Colonic mucosa (tissue), 4 donors: ENCODE measurements at regions not wholly inside any gene's neighbourhood (a gene's known extent, or its start where the extent isn't known, plus 50 kb on each side); places are given as distances from the start of the nearest gene placed in this dataset.

Source experiments
- DNase-seq: peaks from one replicate; pipeline ENCODE4 v3.0.0-alpha.2; 2020
- H3K27ac ChIP-seq: fragments of 200-600 bp; one replicate; pipeline ENCODE4 v1.8.0; 2021
- H3K27me3 ChIP-seq: fragments of 200-600 bp; one replicate; pipeline ENCODE4 v1.8.0; 2021
- H3K36me3 ChIP-seq: fragments of 200-600 bp; one replicate; pipeline ENCODE4 v1.8.0; 2021
- H3K4me1 ChIP-seq: fragments of 200-600 bp; one replicate; pipeline ENCODE4 v1.8.0; 2021; ENCODE audit warnings: mild to moderate bottlenecking
- H3K4me3 ChIP-seq: fragments of 200-600 bp; one replicate; pipeline ENCODE4 v1.8.0; 2021
- H3K9ac ChIP-seq, 2 donors: one replicate each; pipeline ENCODE4 v1.7.0; 2013; ENCODE audit warnings: control low read depth in 2 of 2, low read depth in 2 of 2, low read length in 2 of 2
- H3K9me3 ChIP-seq: fragments of 200-600 bp; one replicate; pipeline ENCODE4 v1.8.0; 2021
- intact Hi-C: fragments of 100-400 bp; cut with DNase I; formaldehyde crosslinking; loops from one replicate; pipeline ENCODE4 v1.14.1; 2022
- TF ChIP-seq, protein P1 (sequence below): fragments of 200-600 bp; IDR thresholded peaks from one replicate; pipeline ENCODE4 v1.8.0; 2022; ENCODE audit warnings: antibody characterized with exemption, mild to moderate bottlenecking
- donor health status: healthy.
- donor health status: DM: no; HTN: no; CAD: no.
- donor health status: DM: no; HTN: no; CAD: no.

DNA sequence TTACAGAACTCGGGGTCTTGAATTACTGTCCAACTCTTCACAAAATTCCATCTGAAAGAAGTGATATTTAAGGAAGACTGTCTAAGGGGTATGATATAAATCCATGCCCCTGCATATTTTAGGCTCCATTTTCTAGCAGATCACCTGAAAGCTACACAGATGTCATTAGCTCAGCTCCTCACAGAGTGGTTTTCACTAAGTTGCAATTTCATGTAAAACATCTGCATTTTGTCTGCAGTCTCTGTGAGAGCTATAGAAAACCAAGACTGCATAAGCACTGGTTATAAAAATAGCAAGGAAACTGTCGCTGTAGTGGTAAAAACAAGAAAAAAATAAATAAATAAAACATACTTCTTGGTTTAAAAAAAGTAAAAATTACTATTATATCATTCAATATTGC, 103.4 kb downstream of the RPL27A start:
- TF ChIP-seq, protein P1, sequence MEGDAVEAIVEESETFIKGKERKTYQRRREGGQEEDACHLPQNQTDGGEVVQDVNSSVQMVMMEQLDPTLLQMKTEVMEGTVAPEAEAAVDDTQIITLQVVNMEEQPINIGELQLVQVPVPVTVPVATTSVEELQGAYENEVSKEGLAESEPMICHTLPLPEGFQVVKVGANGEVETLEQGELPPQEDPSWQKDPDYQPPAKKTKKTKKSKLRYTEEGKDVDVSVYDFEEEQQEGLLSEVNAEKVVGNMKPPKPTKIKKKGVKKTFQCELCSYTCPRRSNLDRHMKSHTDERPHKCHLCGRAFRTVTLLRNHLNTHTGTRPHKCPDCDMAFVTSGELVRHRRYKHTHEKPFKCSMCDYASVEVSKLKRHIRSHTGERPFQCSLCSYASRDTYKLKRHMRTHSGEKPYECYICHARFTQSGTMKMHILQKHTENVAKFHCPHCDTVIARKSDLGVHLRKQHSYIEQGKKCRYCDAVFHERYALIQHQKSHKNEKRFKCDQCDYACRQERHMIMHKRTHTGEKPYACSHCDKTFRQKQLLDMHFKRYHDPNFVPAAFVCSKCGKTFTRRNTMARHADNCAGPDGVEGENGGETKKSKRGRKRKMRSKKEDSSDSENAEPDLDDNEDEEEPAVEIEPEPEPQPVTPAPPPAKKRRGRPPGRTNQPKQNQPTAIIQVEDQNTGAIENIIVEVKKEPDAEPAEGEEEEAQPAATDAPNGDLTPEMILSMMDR: no peak
- Histone ChIP-seq H3K9ac (no peak overlapping the region), H3K27ac (no peak overlapping the region), H3K4me3 (no peak overlapping the region), H3K9me3 (no peaks in the 10 kb centered on the region), H3K27me3 (no peaks in the 10 kb centered on the region), H3K36me3 (no peaks in the 10 kb centered on the region), H3K4me1 (no peaks in the 10 kb centered on the region)
- intact Hi-C loops: no loop called here
- DNase-seq: no peak

DNA sequence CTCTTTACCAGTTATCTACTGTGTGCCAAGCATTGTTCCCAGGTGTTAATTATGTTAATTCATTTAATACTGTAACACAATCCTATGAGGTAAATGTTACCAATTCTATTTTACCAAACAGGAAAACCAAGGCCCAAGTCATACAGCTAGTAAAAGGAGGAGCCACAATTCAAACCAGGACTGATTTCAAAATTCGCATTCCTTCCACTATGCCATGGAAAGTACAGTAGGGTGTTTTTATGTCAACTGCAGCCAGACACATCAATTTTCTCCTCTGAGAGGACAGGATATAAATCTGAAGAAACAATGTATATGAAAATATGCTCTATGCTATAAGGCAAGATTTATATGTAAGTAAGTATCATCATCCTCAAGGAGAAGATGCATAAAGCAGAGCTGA, 104.3 kb downstream of the RPL27A start:
- intact Hi-C loops: no loop called here

DNA sequence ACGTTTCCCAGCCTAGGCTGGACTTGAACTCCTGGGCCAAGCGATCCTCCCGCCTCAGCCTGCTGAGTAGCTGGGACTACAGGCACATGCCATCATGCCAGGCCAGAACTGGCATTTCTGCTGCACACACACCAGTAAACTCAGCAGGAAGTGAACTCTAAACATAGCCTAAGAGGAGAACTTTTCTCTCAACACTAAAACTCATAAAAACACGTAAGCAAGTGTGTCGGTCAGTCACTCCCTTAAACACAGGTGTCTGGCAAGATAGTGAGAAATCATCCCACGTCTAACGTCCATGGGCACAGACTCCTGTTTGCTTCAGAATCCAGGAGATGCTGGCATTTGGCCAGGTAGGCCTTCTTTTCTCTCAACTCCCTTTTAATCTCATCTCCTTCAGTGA, 104.8 kb downstream of the RPL27A start:
- H3K4me3 ChIP-seq: no peak overlapping the region
- intact Hi-C loops: no loop called here
- no peaks in the 10 kb centered on the region for H3K9me3 ChIP-seq
- H3K36me3 ChIP-seq: no peaks in the 10 kb centered on the region
- TF ChIP-seq, protein P1: no peak
- peak overlapping the region in 1 of 2 donors; percentile 57 for H3K9ac ChIP-seq
- peak overlapping the region; percentile 53 for H3K27ac ChIP-seq
- no peak for DNase-seq
- H3K27me3 ChIP-seq: no peaks in the 10 kb centered on the region
- no peaks in the 10 kb centered on the region for H3K4me1 ChIP-seq

More for the DNA sequence above, 104.3 kb downstream of the RPL27A start:
- no peaks in the 10 kb centered on the region for H3K36me3 ChIP-seq
- H3K27ac ChIP-seq: peak overlapping the region; percentile 53
- H3K9me3 ChIP-seq: no peaks in the 10 kb centered on the region
- H3K4me1 ChIP-seq: no peaks in the 10 kb centered on the region
- TF ChIP-seq, protein P1: no peak
- no peaks in the 10 kb centered on the region for H3K27me3 ChIP-seq
- H3K4me3 ChIP-seq: no peak overlapping the region
- DNase-seq: no peak
- peak overlapping the region in 1 of 2 donors; percentile 57 for H3K9ac ChIP-seq

DNA sequence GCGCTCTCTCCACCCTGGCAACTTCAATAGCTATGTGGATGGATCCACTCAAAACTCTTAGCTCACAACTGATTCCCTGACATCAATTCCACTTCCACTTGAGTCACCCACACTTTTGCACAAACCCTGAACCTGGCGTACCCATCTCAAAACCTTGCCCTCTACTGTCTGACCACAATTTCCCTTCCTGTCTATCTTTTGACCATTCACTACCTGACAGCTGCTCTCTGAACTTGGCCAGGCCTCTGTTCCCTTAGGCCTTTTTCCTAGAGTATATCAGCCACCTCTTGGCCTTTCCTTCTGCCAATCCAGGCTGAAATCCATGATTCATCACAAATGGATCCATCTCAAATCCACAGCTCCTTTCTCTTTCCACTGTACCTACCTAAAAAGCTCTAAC, 106.0 kb downstream of the RPL27A start:
- Histone ChIP-seq H3K36me3 (no peaks in the 10 kb centered on the region), H3K27me3 (no peaks in the 10 kb centered on the region), H3K9ac (no peak overlapping the region), H3K4me3 (no peak overlapping the region), H3K27ac (no peak overlapping the region), H3K9me3 (no peaks in the 10 kb centered on the region), H3K4me1 (no peaks in the 10 kb centered on the region)
- no peak for DNase-seq
- intact Hi-C loops: no loop called here
- TF ChIP-seq, protein P1: no peak

DNA sequence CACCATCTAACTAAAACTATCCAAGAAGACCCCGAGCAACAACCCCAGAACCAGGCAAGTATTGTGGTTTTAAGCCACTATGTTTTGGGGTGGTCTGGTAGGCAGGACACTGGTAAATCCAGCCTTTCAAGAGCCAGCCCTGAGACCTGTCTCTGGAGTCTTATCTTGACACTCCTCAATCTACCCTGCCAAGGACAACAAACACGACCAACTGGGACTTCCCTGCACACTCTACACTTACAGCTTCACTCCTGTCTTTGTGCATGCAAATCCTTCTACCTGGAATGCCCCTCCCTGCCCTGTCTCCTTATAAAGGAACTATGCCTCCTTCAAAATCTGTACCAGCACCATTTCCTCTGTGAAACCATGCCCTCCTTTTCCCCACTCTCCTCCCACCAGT, 107.3 kb downstream of the RPL27A start:
- Histone ChIP-seq H3K27ac (peak overlapping the region; percentile 21), H3K36me3 (no peaks in the 10 kb centered on the region), H3K9ac (peak overlapping the region in 1 of 2 donors; percentile 3), H3K4me3 (no peak overlapping the region), H3K27me3 (no peaks in the 10 kb centered on the region), H3K4me1 (peaks cover 11% of the 10 kb centered on the region), H3K9me3 (no peaks in the 10 kb centered on the region)
- intact Hi-C loops: no loop called here
- TF ChIP-seq, protein P1: no peak
- DNase-seq: peak; percentile 68

DNA sequence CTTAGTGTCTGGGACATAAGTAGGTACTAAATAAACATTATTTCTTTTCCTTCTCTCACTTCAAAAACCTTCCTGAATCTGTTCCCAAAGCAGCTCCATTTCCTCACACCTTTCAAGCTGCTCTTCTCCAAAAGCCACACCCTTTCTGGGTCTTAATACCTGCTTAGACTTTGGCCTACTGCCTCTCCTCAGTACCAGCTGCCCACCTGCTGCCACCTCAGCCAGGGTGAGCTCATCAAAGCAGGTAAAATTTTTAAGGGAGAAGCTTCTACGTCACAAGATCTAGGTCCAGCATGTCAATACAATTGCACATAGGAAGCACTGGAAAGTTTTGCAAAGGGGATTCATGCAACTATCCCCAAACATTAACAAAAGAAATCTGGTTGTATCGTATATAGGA, 108.4 kb downstream of the RPL27A start:
- H3K9ac ChIP-seq: peak overlapping the region in 1 of 2 donors; percentile 35
- no peaks in the 10 kb centered on the region for H3K9me3 ChIP-seq
- no peak for DNase-seq
- no peaks in the 10 kb centered on the region for H3K36me3 ChIP-seq
- no peaks in the 10 kb centered on the region for H3K27me3 ChIP-seq
- peak overlapping the region; percentile 21 for H3K27ac ChIP-seq
- H3K4me1 ChIP-seq: peaks cover 15% of the 10 kb centered on the region
- intact Hi-C loops: no loop called here
- H3K4me3 ChIP-seq: no peak overlapping the region
- TF ChIP-seq, protein P1: no peak
